Keratinocyte (primary cell): ENCODE measurements at regions not wholly inside any gene's neighbourhood (a gene's known extent, or its start where the extent isn't known, plus 50 kb on each side); places are given as distances from the start of the nearest gene placed in this dataset.

Source experiments
- CTCF ChIP-seq, 3 experiments: IDR thresholded peaks in 1 of 3; conservative IDR thresholded peaks in 1 of 3; optimal IDR thresholded peaks in 1 of 3; 2 replicates in 2 of 3; 3 replicates in 1 of 3; pipeline versions ENCODE3 to v1.5.1; 2011; ENCODE audit warnings: low read length in 3 of 3, mild to moderate bottlenecking in 3 of 3, moderate library complexity in 2 of 3, control low read depth in 1 of 3, inconsistent platforms in 1 of 3; ENCODE audit not compliant: insufficient read depth in 2 of 3; ENCODE audit errors: extremely low read depth in 1 of 3
- EZH2 ChIP-seq: IDR thresholded peaks from one replicate; pipeline ENCODE4 v1.6.1; 2012; ENCODE audit warnings: inconsistent platforms, mild to moderate bottlenecking, low read length, moderate library complexity

- TF ChIP-seq CTCF (optimal IDR thresholded peaks at IDR 0.05 in 1 of 3, IDR thresholded peaks at IDR 0.05 in 1 of 3, conservative IDR thresholded peaks at IDR 0.05 in 1 of 3; ENCODE audit: extremely low read depth in 1 of 3, insufficient read depth in 2 of 3, low read length in 3 of 3) (no peak), EZH2 (no peak)
Observed at GRCh38 chr14:38363217-38363616, 107.3 kb upstream of the CLEC14A start.
